HG02759 (cell line): ENCODE measurements at regions not wholly inside any gene's neighbourhood (a gene's known extent, or its start where the extent isn't known, plus 50 kb on each side); places are given as distances from the start of the nearest gene placed in this dataset.

Source experiments
- ATAC-seq: cut with Tn5 transposase; IDR thresholded peaks from one replicate; pipeline ENCODE4 v1.9.1; 2021; ENCODE audit warnings: mild to moderate bottlenecking, moderate library complexity; ENCODE audit not compliant: unreplicated experiment

DNA sequence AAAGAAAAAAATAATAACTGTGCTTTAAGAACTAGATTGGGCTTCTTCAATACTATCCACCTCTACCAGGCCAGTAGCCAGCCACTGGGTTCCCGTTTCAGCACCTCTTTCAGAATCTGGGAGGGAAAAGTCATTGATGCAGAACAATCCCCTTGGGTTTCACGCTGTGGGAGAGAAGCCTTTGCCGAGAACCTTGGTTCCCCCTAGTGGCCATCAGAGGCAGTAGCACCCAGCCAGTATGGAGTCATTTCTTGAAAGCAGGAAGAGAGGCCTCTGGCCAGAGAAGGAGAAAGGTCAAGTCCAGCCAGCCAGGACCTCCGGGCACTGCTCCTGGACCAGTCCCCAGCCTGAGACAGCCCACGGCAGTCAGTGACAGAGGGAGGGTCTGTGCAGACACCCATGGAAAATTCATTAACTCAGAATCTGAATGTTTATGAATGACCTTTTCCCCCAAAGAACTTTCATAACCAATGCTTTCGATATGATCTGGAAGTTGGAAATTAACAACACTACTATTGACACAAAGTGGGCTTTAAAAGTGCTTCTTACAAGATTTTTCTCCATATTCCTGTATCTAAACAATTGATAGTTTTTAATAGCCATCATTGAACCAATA lies 51.2 kb upstream of the CDH5 start:
- ATAC-seq, result peak; percentile 93

DNA sequence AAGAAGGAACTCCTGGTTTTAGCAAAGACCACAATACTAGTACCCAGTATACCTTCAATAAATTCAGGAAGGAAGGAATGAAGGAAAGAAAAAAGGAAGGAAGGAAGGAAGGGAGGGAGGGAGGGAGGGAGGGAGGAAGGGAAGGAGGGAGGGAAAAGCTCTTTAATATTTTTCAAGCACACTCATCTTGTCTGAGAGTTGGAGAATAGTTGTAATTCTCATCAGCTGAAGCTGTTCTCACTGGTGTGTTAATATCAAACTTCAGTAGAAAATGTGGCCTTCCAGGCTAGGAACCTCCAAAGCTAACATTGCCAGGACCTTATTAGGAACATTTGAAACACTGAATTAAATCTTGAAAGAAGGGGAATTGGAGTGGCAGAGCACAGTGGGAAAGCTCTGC lies 55.2 kb upstream of the CDH5 start:
- ATAC-seq, result no peak

DNA sequence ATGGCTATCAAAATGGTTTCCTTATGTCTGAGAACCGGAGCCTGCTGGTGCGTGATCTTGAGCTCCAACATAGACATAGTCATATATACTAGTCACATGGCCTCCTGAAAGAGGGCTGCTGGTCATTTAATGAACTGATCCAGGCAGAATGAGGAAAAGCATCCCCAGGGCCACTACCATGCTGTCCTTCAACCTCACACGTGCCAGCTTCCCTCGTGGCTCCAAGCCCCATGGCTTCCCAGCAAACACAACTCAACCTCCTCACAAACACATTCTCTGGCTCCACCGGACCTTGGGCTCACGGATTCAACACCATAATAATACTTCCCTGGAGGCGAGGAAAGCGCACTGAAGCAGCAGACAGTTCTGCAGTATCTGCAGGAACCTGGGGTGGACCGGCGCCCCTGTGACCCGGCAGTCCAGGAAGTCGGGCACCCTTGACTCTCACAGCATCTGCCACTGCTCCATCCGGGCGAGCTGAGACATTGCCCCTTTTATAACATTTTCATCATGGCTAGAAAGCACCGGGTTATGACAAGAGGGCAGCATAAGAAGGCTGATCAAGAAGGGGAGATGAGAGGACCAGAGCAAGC lies 57.2 kb upstream of the CDH5 start:
- no peak for ATAC-seq

DNA sequence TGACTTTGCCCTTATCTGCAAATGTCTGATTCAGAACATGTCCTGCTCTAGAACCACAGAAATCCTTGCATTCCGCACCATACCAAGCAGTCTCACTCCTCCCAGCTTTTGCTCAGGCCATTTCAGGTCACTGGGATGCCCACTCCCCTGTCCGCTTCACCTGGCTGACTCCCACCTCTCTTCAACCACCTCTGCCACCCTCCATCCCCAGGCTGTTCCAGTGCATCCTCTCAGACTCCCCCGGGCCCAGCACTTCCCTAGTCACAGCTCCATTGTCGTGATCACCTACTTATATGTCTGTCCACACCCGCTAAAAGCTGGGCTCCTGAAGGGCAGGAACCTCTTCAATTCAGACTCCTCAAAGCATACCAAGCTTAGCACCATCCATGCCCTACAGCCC lies 58.4 kb upstream of the CDH5 start:
- ATAC-seq, result no peak

DNA sequence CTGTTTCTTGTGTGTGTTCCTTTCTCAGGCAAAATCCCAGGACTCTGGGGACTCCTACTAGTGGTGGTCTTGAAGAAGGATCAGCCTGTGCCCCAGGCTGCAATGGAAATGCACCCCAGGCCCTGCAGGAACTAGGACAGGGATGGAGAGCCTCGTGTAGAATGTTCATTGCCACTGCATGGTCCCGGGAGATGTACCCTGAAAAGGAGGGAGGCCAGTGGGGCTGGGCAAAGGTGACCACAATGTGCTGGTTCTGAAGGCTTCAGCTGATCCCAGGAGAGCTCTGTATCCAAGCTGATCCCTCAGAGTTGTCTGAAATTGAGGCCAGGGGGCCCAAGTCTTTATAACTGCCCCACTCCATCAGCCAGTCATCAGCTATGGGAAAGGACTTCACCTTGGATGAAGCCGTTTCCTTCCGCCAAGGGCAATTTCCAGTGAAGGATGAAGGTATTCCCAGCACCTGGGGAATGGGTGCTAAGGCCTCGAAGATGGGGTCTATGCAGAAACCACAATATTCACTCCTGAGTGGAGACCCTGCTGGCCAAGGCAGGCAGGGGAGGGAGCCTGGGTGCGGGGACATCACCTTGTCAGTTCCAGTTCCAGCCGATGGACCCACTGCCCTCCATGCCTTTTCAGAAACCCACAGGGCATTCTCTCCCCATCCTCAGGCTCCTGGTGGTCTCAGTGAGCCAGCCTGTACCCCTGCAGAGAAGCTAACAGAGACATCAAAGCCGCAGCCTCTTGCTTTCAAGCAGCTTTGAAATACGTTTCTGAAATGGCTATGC lies 59.9 kb upstream of the CDH5 start:
- no peak for ATAC-seq

DNA sequence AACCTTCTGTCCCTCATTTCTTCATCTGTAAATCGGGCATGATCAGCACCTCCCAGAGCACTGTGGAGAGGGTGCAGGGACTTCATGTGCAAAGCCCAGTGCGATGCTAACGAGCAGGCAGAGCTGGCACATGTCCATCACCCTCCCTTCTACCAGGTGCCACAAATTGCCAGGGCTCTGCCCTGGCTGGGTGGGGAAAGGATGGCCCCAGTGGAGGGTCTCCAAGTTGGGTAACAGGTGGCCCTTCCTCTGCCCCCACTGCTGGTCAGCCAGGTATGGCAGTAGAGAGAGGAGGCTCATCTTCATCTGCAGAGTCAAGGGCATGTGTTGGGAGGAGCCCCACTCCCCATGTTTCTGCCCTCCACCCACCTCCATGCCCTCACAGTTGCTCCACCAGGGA lies 61.5 kb upstream of the CDH5 start:
- ATAC-seq, result no peak

DNA sequence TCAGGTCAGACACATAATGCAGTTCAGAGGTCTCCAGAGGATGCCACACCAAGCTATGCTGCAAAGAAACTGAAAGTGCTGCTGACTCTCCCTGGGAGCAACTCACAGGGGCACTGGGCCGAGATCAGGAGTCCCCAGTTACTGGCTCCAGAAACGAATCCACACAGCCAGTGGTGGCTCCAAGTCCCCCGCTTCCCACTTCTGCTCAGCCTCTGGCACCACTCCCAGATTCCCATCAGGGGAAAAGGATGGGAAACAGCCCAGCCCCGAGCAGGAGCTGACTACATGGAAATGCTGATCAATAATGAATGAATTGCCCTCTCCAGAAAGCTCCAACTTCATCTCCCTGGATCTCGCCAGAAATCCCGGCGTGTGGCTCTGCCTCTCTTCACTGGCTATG lies 62.3 kb upstream of the CDH5 start:
- no peak for ATAC-seq

DNA sequence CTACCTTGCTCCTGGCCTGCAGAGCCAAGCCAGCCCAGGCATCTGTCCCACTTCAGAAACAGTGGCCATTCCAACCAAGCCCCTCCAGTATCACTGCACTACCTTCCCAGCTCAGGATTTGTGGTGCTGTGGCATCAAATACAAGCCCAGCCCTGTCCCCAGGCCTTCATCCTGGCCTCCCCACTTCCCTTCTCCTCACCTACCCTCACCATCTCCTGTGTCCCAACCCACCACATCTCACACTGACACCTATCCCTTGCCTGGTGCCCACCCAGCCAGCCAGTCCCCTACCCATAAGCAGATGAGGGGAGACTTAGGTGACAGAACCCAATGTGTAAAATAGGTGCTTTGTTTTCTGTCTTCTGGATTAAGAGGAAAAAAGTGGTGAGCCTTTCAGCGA lies 66.0 kb upstream of the CDH5 start:
- no peak for ATAC-seq

DNA sequence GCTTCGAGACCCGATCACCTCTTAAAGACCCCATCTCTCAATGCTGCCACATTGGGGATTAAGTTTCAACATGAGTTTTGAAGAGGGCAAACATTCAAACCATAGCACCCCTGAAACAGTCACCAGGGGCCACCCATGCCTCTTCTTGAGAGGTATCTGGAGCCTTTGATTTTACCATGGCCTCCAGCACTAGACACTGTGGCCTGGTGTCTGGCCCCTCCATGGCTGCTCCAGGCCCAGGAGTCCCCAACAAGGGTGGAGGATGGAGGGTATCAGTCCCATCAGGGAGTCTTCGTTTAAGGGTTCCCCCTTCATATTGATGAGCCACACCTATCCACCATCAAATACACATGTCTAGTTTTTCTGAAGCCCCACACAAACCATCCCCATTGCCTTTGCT lies 66.5 kb upstream of the CDH5 start:
- no peak for ATAC-seq

DNA sequence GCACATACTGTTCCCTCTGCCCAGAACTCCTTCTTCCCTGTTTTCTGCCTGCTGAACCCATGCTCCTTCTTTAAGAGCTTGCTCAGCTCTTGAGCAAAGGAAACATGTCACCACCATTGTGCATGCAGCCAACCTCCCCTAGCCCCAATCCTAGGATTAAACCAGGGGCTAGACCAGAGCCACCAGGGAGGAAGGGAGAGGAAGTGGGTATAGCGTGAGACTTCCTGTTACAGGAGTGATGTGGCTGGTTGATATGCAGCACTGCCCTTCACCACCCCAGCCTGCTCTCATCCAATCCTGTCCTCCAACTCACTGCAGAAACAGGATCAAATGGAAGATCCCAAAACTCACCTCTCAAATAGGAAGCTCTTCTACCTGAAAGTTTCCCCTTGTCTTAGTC lies 67.1 kb upstream of the CDH5 start:
- no peak for ATAC-seq

DNA sequence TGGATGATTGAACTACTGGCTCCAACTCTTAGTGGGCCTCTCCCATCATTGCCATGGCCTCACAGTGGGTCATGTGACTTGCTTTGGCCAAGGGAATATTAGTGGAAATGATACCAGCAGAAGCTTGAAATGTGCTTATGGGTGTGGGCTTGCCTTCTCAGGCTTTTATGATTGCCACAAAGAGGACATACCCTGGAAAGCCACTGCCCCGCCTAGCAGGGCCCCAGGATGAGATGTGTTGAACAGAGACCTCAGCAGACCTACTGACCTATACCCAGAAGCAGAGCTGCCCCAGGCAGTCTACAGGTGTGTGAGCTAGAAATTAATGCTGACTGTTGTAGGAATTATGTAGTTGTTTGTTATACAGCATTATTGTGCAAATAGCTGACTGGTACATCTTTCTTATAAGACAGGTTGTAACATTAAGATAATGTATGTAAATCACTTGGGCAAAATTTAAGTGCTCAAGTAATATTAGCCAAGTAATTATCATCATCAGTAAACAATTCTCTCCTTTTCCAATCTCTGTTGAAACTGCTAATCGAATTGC lies 67.8 kb upstream of the CDH5 start:
- no peak for ATAC-seq

DNA sequence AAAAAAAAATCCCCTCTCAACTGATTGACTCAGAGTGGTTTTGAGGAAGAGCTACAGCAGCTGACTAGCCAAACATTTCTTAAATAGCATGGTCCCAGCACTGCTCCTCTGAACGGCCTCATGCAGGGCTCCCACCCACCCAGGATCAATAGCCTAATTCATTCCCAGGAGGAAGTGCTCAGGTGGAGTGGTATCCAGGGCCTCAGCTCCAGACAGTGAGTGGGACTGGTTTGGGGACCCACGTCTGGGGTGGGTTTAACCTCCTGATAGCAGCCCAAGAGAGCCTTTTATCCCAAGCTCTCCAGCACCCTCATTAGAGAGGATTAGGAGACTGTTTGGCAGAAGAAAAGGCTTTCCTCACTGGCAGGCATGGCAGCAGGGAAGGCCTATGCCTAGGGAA lies 68.5 kb upstream of the CDH5 start:
- ATAC-seq, result no peak

DNA sequence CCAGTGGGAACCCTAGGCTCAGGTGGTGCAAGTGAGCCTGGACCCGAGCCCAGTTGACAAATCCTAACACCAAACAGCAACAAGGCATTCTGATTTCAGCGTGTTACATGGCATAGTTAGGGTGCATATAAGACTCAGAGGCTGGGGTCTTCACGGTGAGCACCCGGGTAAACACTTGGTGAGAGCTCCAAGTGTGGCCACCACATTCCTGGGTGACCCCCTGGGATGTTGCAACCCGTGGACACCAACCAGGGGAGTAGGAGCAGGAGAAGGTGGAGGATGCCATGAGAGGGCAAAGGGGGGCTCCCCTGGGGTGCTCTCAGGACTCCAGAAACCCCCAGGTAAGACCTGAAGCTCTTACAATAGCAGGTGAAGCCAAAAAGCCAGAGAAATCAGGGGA lies 69.9 kb upstream of the CDH5 start:
- no peak for ATAC-seq

DNA sequence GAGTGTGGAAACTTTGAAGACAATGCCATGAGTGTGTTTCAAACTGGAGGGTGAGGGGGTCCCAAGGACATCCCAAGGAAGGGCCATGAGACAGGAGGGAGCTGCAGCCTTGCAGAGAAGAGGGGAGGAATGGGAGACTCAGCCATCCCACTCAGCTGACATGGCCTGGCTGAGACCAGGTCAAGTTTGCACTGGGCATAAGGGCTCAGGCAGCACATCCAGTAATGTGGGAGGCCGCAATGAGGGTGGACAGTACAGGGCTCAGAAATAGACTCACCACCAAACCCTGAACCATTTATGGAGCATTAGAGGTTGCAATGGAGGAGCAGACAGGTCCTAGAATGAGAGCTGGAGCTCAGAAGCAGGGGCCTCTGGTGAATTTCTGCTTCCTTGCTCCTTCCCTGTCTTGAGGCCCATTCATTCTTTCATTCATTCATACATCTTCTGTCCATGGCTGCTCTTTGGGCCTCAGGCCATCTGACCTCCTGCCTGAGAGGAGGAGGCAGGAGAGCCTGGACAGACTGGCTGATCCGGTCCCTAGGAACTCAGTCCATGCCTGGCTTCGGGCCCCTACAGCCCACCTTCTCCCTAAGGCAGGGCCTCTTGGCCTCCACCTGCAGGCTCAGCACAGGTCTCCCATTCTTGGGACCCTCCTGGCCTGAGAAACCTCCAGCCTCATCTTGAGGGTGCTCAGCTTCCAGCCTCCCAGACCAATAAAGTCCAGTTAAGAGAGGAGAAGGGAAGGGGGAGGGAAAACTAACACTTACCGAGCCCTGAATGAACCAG lies 70.5 kb upstream of the CDH5 start:
- ATAC-seq, result no peak

DNA sequence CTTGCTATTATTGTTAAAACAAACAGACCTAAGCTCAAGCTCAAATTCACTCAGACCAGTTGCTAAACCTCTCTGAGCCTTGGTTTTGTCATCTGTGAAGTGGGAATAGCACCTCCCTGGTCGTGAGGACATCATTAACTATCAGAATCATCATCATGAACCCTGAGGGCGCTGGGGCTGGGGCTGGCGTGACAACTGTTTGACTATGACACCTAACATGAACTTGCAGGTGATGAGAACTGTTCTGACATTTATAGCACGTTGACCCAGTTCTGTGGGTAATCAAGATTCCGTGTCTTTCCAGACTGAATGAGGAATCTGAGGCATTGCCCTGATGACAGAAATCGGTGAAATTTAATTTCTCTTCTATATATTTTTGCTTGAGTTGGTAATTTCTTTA lies 71.3 kb upstream of the CDH5 start:
- ATAC-seq, result no peak

DNA sequence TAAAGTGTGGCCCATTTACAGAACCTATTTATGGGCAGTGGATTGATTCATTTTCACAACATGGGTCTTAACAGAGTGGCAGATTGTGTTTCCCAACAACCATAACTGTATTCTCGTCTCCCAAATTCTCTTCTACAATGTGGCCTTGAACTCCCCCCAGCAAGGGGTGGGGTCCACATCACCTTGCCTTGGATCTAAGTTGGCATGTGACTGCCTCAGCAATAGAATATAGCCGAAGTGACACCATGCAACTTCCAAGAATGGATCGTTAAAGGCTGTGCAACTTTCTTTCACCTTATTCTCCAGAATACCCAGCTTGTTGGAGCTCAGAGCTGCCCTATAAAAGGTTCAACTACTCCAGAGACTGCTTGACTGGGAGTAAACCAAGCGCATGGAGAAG lies 72.0 kb upstream of the CDH5 start:
- no peak for ATAC-seq

DNA sequence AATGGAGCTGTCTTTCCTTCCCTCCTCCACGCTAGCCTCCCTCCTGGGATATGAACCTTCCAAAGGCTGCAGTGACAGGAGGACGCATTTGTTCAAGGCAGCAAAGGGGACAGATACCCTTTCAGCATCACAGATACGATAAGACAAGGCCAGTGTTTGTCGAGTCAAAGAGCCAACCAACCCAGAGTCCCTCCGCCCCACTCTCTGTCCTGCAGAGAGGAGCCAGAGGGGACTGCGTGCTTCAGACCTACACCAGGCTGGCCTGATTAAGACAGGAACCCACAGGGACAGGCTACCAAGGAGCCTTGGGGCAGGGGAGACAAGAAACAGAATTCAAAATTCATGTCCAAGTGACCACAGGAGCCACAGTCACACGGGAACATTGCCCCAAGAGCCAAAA lies 72.6 kb upstream of the CDH5 start:
- ATAC-seq, result no peak

DNA sequence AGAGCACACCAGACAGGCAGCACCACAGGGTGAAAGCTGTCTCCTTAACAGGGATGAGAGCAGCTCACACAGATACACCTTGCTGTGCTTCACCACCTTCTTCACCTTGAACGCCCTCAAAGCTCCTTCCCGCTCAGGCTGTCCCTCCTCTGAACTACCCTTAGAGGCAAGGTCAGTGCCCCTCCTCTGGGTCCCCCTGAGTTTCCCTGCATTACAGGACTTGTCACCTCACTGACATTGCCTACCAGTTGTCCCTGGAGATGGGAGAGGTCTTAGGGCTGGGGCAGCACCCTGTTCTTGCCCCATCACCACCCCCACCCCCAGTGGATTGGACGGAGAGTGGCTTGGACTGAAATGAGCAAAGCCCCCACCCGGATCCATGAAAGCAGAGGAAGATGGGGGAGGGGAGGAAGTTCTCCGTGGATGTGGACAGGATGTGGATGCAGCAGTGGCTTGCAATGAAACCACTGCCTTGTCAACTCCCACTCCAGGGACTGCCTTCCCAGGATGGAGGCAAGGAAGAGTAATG lies 73.2 kb upstream of the CDH5 start:
- no peak for ATAC-seq

DNA sequence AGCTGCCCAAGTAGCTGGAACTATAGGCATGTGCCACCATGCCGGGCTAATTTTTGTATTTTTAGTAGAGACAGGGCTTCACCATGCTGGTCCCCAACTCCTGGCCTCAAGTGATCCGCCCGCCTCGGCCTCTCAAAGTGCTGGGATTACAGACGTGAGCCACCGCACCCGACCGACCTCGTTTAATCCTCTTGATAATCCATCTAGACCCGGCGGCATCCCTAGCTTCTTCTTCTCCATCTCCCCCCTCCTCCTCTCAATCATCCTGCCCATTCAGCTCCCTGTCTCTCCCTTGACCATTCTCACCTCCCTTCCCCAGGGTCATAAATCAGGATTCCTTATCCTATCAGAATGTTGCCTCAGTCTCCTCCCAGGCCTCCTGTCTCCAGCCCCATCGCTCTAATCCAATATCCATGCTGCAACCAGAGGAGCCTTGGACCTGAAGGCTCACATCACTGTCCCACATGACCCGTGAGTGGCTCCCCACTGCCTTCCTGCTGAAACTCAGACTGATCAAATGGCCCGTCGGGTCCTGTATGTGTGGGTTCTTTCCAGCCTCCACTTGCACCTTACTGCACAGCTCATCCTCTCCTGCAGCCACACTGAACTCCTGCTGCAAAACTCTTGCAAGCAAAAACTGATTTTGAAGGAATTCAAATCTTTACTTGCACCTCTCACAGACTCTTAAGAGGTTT lies 74.1 kb upstream of the CDH5 start:
- no peak for ATAC-seq

DNA sequence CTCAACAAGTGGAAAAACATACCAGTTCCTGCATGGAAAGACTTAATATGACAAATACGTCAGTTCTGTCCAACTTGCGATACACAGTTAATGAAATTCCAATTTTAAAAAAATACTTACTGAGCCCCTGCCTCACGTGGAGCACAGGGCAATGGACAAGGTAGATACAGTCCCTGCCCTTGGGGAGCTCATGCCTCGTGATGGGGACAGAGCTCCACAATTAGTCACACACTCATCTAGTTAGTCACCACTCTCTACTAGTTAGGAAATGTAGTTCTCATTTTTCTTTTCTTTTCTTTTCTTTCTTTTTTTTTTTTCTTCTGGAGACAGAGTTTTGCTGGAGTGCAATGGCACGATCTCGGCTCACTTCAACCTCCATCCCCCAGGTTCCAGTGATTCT lies 74.7 kb upstream of the CDH5 start:
- ATAC-seq, result no peak

DNA sequence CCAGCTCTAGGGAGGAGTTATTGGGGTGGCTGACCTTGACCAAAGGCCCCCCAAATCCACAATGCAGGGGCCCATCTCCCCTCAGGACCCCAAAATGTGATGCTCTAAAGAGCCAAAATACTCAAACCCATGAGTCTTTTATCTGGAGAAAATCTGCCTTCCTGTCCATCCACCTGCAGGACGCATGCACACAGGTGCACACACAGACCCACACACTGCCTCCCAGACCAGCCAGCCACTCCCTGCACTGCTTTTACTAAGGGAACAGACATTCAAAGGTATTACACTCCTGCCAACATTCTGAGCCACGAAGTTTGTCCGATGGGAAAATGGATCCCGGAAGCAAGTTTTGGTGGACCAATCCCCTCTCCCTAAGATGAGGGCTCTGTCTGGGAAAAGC lies 76.1 kb upstream of the CDH5 start:
- ATAC-seq, result no peak
